ENCODE measurements at regions not wholly inside any gene's neighbourhood (a gene's known extent, or its start where the extent isn't known, plus 50 kb on each side); places are given as distances from the start of the nearest gene placed in this dataset.

- WGBS, 2 donors, result 85 to 86% methylated on average over 5 of the region's 5 CpGs
- no peak for DNase-seq
- intact Hi-C loops (cut with DNase I), result no loop called here
- TF ChIP-seq CTCF (IDR thresholded peaks at IDR 0.05), result no peak
- no peak overlapping the region for H3K4me3 ChIP-seq
- peaks cover 0 to 15% (median 0%) of the 10 kb centered on the region in 11 donors for H3K9me3 ChIP-seq
- H3K27me3 ChIP-seq, result peaks cover 0 to 3% (median 0%) of the 10 kb centered on the region in 7 donors
- ATAC-seq, result no peak
- H3K36me3 ChIP-seq, result no peaks in the 10 kb centered on the region
- no peaks in the 10 kb centered on the region for H3K4me1 ChIP-seq
- no peak overlapping the region for H3K27ac ChIP-seq
These were observed 658.8 kb upstream of the DEFB115 start for GRCh38 chr20:30598460-30599230.

GRCh38 chr20:30599990-30600389 is 657.5 kb upstream of the DEFB115 start:
- Histone ChIP-seq H3K4me3 (no peak overlapping the region), H3K9me3 (peaks cover 0 to 5% (median 0%) of the 10 kb centered on the region in 11 donors), H3K36me3 (no peaks in the 10 kb centered on the region), H3K4me1 (no peaks in the 10 kb centered on the region), H3K27ac (no peak overlapping the region), H3K27me3 (no peaks in the 10 kb centered on the region)
- DNase-seq, result no peak
- WGBS, 2 donors, result 72 to 79% methylated on average over 2 of the region's 2 CpGs
- TF ChIP-seq CTCF (IDR thresholded peaks at IDR 0.05), result no peak
- intact Hi-C loops (cut with DNase I), result no loop called here
- no peak for ATAC-seq

- no peak for ATAC-seq
- Histone ChIP-seq H3K9me3 (peaks cover 0 to 22% (median 4%) of the 10 kb centered on the region in 11 donors), H3K36me3 (no peaks in the 10 kb centered on the region), H3K27me3 (no peaks in the 10 kb centered on the region), H3K27ac (no peak overlapping the region), H3K4me3 (no peak overlapping the region), H3K4me1 (no peaks in the 10 kb centered on the region)
- intact Hi-C loops (cut with DNase I), result no loop called here
- DNase-seq, result no peak
- no peak for TF ChIP-seq CTCF (IDR thresholded peaks at IDR 0.05)
- WGBS, 2 donors, result 61 to 70% methylated on average over 2 of the region's 2 CpGs
These were observed 655.5 kb upstream of the DEFB115 start for GRCh38 chr20:30601974-30602373.

GRCh38 chr20:30602424-30602823 is 655.0 kb upstream of the DEFB115 start:
- no peak overlapping the region for H3K4me3 ChIP-seq
- DNase-seq, result no peak
- no peak for TF ChIP-seq CTCF (IDR thresholded peaks at IDR 0.05)
- H3K27ac ChIP-seq, result no peak overlapping the region
- no peaks in the 10 kb centered on the region for H3K4me1 ChIP-seq
- no peaks in the 10 kb centered on the region for H3K27me3 ChIP-seq
- intact Hi-C loops (cut with DNase I), result no loop called here
- ATAC-seq, result no peak
- no peaks in the 10 kb centered on the region for H3K36me3 ChIP-seq
- 68 to 71% methylated on average over 3 of the region's 3 CpGs for WGBS, 2 donors
- peaks cover 0 to 26% (median 9%) of the 10 kb centered on the region in 11 donors for H3K9me3 ChIP-seq

Data from heart right ventricle (tissue), 16 donors.